ENCODE measurements at regions not wholly inside any gene's neighbourhood (a gene's known extent, or its start where the extent isn't known, plus 50 kb on each side); places are given as distances from the start of the nearest gene placed in this dataset.

GRCh38 chr10:130894471-130894870 lies 417.1 kb downstream of the TCERG1L start:
- POLR2A ChIA-PET: no interaction called here
- 87% methylated on average over 5 of the region's 7 CpGs for WGBS (ENCODE audit: insufficient coverage)
- CTCF ChIA-PET: no interaction called here

DNA sequence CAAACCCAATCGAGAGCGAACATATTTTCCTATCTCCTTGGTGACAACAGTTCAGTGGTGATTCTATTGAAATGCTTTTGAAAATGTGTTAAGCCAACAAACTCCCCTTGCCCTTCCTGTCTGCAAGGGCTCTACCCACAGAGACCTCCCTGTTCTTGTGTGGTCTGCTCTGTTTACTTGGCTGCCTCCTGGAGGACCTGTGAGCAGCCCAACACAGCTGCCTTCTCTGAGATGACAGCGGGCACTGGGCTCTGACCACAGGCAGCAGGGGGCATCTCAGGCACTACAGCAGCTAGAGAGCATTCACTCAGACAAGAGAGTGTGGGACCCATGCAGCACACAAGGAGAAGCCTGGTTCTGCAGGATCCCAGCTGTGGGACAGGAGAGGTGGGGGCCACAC lies 416.4 kb downstream of the TCERG1L start:
- no peak for DNase-seq
- no peaks in the 10 kb centered on the region for H3K36me3 ChIP-seq (ENCODE audit: control insufficient read depth in 4 of 4, insufficient read depth in 4 of 4, low read length in 3 of 4)
- no peaks in the 10 kb centered on the region for H3K9me3 ChIP-seq (ENCODE audit: control extremely low read depth in 1 of 5, control insufficient read depth in 4 of 5, insufficient read depth in 2 of 5, low read depth in 1 of 5, low read length in 4 of 5)
- H3K4me1 ChIP-seq (ENCODE audit: control extremely low read depth in 1 of 4, control insufficient read depth in 4 of 4, insufficient read depth in 4 of 4, low read length in 3 of 4): no peaks in the 10 kb centered on the region
- no CpG with 5 or more reads among the region's 3 CpGs for WGBS (ENCODE audit: insufficient coverage)
- CTCF ChIA-PET: no interaction called here
- H3K27ac ChIP-seq (ENCODE audit: insufficient read depth in 1 of 2, low read depth in 1 of 2, low read length in 2 of 2, poor library complexity in 1 of 2, severe bottlenecking in 2 of 2): no peak overlapping the region
- no peak overlapping the region for H3K4me3 ChIP-seq (ENCODE audit: control insufficient read depth in 1 of 7, extremely low read depth in 1 of 7, insufficient read depth in 4 of 7, low read depth in 2 of 7, low read length in 6 of 7)
- peaks cover 0 to 11% (median 2%) of the 10 kb centered on the region in 5 experiments for H3K27me3 ChIP-seq (replicated peaks in 2 of 5; ENCODE audit: control insufficient read depth in 4 of 5, insufficient read depth in 5 of 5, low read length in 4 of 5)
- POLR2A ChIA-PET: no interaction called here

More at GRCh38 chr10:130894471-130894870, 417.1 kb downstream of the TCERG1L start:
- no peak overlapping the region for H3K4me3 ChIP-seq (ENCODE audit: control insufficient read depth in 1 of 7, extremely low read depth in 1 of 7, insufficient read depth in 4 of 7, low read depth in 2 of 7, low read length in 6 of 7)
- H3K36me3 ChIP-seq (ENCODE audit: control insufficient read depth in 4 of 4, insufficient read depth in 4 of 4, low read length in 3 of 4): no peaks in the 10 kb centered on the region
- no peak for DNase-seq
- no peaks in the 10 kb centered on the region for H3K9me3 ChIP-seq (ENCODE audit: control extremely low read depth in 1 of 5, control insufficient read depth in 4 of 5, insufficient read depth in 2 of 5, low read depth in 1 of 5, low read length in 4 of 5)
- no peak overlapping the region for H3K27ac ChIP-seq (ENCODE audit: insufficient read depth in 1 of 2, low read depth in 1 of 2, low read length in 2 of 2, poor library complexity in 1 of 2, severe bottlenecking in 2 of 2)
- H3K27me3 ChIP-seq (replicated peaks in 2 of 5; ENCODE audit: control insufficient read depth in 4 of 5, insufficient read depth in 5 of 5, low read length in 4 of 5): peaks cover 0 to 11% (median 2%) of the 10 kb centered on the region in 5 experiments
- H3K4me1 ChIP-seq (ENCODE audit: control extremely low read depth in 1 of 4, control insufficient read depth in 4 of 4, insufficient read depth in 4 of 4, low read length in 3 of 4): no peaks in the 10 kb centered on the region

GRCh38 chr10:130897815-130898214 lies 413.7 kb downstream of the TCERG1L start:
- ChIA-PET POLR2A (no interaction called here), CTCF (interaction anchor here (1.2 kb wide), 1 partner anchor 16 kb away, joined by 5 read pairs; no protein-coding TSS in a partner anchor)
- Histone ChIP-seq H3K4me3 (ENCODE audit: control insufficient read depth in 1 of 7, extremely low read depth in 1 of 7, insufficient read depth in 4 of 7, low read depth in 2 of 7, low read length in 6 of 7) (no peak overlapping the region), H3K27me3 (replicated peaks in 2 of 5; ENCODE audit: control insufficient read depth in 4 of 5, insufficient read depth in 5 of 5, low read length in 4 of 5) (peaks cover 0 to 8% (median 2%) of the 10 kb centered on the region in 5 experiments), H3K27ac (ENCODE audit: insufficient read depth in 1 of 2, low read depth in 1 of 2, low read length in 2 of 2, poor library complexity in 1 of 2, severe bottlenecking in 2 of 2) (no peak overlapping the region), H3K9me3 (ENCODE audit: control extremely low read depth in 1 of 5, control insufficient read depth in 4 of 5, insufficient read depth in 2 of 5, low read depth in 1 of 5, low read length in 4 of 5) (no peaks in the 10 kb centered on the region), H3K36me3 (ENCODE audit: control insufficient read depth in 4 of 4, insufficient read depth in 4 of 4, low read length in 3 of 4) (no peaks in the 10 kb centered on the region), H3K4me1 (ENCODE audit: control extremely low read depth in 1 of 4, control insufficient read depth in 4 of 4, insufficient read depth in 4 of 4, low read length in 3 of 4) (no peaks in the 10 kb centered on the region)
- DNase-seq: no peak
- 81% methylated on average over 5 of the region's 5 CpGs for WGBS (ENCODE audit: insufficient coverage)

- Histone ChIP-seq H3K9me3 (ENCODE audit: control extremely low read depth in 1 of 5, control insufficient read depth in 4 of 5, insufficient read depth in 2 of 5, low read depth in 1 of 5, low read length in 4 of 5) (no peaks in the 10 kb centered on the region), H3K36me3 (ENCODE audit: control insufficient read depth in 4 of 4, insufficient read depth in 4 of 4, low read length in 3 of 4) (no peaks in the 10 kb centered on the region), H3K4me3 (ENCODE audit: control insufficient read depth in 1 of 7, extremely low read depth in 1 of 7, insufficient read depth in 4 of 7, low read depth in 2 of 7, low read length in 6 of 7) (no peak overlapping the region), H3K27ac (ENCODE audit: insufficient read depth in 1 of 2, low read depth in 1 of 2, low read length in 2 of 2, poor library complexity in 1 of 2, severe bottlenecking in 2 of 2) (no peak overlapping the region), H3K4me1 (ENCODE audit: control extremely low read depth in 1 of 4, control insufficient read depth in 4 of 4, insufficient read depth in 4 of 4, low read length in 3 of 4) (no peaks in the 10 kb centered on the region), H3K27me3 (replicated peaks in 2 of 5; ENCODE audit: control insufficient read depth in 4 of 5, insufficient read depth in 5 of 5, low read length in 4 of 5) (peaks cover 0 to 6% (median 2%) of the 10 kb centered on the region in 5 experiments)
- ChIA-PET POLR2A (no interaction called here), CTCF (interaction anchor here (1.2 kb wide), 1 partner anchor 15 kb away, joined by 5 read pairs; no protein-coding TSS in a partner anchor)
- DNase-seq: no peak
- 82% methylated on average over 6 of the region's 6 CpGs for WGBS (ENCODE audit: insufficient coverage)
Measured at GRCh38 chr10:130898381-130898780, 413.1 kb downstream of the TCERG1L start.

GRCh38 chr10:130899856-130900255 lies 411.7 kb downstream of the TCERG1L start:
- Histone ChIP-seq H3K4me3 (ENCODE audit: control insufficient read depth in 1 of 7, extremely low read depth in 1 of 7, insufficient read depth in 4 of 7, low read depth in 2 of 7, low read length in 6 of 7) (no peak overlapping the region), H3K27me3 (replicated peaks in 2 of 5; ENCODE audit: control insufficient read depth in 4 of 5, insufficient read depth in 5 of 5, low read length in 4 of 5) (peaks cover 0 to 6% (median 2%) of the 10 kb centered on the region in 5 experiments), H3K4me1 (ENCODE audit: control extremely low read depth in 1 of 4, control insufficient read depth in 4 of 4, insufficient read depth in 4 of 4, low read length in 3 of 4) (no peaks in the 10 kb centered on the region), H3K27ac (ENCODE audit: insufficient read depth in 1 of 2, low read depth in 1 of 2, low read length in 2 of 2, poor library complexity in 1 of 2, severe bottlenecking in 2 of 2) (no peak overlapping the region), H3K36me3 (ENCODE audit: control insufficient read depth in 4 of 4, insufficient read depth in 4 of 4, low read length in 3 of 4) (no peaks in the 10 kb centered on the region), H3K9me3 (ENCODE audit: control extremely low read depth in 1 of 5, control insufficient read depth in 4 of 5, insufficient read depth in 2 of 5, low read depth in 1 of 5, low read length in 4 of 5) (no peaks in the 10 kb centered on the region)
- POLR2A ChIA-PET: no interaction called here
- no peak for DNase-seq
- 92% methylated on average over 7 of the region's 12 CpGs for WGBS (ENCODE audit: insufficient coverage)
- CTCF ChIA-PET: no interaction called here

DNA sequence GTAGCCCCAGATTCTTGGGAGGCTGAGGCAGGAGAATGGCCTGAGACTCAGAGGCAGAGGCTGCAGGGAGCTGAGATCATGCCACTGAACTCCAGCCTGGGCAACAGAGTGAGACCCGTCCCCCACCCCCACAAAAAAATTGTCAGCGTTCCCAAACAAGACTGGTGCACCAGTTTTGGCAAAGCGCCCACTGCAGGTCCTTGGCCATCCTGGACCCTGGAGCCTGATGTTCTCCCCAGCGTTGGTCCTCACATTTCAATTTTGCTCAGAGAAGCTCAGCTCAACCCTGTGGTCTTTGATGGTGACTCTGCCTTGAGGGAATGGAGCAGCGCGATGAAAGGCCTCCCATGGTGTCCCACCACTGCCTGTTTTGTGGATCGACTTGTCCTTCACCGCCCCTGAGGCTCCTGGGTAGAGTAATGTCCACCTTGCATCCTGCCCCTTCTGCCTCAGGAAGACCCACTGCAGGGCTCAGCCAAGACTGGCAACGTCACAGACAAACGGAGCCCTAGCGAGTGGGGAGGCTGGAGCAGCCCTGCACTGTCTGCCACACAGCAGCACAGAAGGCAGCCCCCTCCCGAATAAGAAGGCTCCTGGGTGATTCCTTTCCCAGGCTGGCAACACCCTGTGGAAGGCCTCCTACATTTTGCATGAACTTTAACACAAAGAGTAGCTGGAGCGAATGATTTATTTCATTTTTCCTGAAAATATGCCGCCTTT lies 410.9 kb downstream of the TCERG1L start:
- ChIA-PET CTCF (no interaction called here), POLR2A (no interaction called here)
- WGBS (ENCODE audit: insufficient coverage): 91% methylated on average over 9 of the region's 14 CpGs
- no peak for DNase-seq
- no peaks in the 10 kb centered on the region for H3K4me1 ChIP-seq (ENCODE audit: control extremely low read depth in 1 of 4, control insufficient read depth in 4 of 4, insufficient read depth in 4 of 4, low read length in 3 of 4)
- peaks cover 0 to 5% (median 0%) of the 10 kb centered on the region in 5 experiments for H3K27me3 ChIP-seq (replicated peaks in 2 of 5; ENCODE audit: control insufficient read depth in 4 of 5, insufficient read depth in 5 of 5, low read length in 4 of 5)
- H3K9me3 ChIP-seq (ENCODE audit: control extremely low read depth in 1 of 5, control insufficient read depth in 4 of 5, insufficient read depth in 2 of 5, low read depth in 1 of 5, low read length in 4 of 5): no peaks in the 10 kb centered on the region
- H3K27ac ChIP-seq (ENCODE audit: insufficient read depth in 1 of 2, low read depth in 1 of 2, low read length in 2 of 2, poor library complexity in 1 of 2, severe bottlenecking in 2 of 2): no peak overlapping the region
- H3K36me3 ChIP-seq (ENCODE audit: control insufficient read depth in 4 of 4, insufficient read depth in 4 of 4, low read length in 3 of 4): no peaks in the 10 kb centered on the region
- no peak overlapping the region for H3K4me3 ChIP-seq (ENCODE audit: control insufficient read depth in 1 of 7, extremely low read depth in 1 of 7, insufficient read depth in 4 of 7, low read depth in 2 of 7, low read length in 6 of 7)

DNA sequence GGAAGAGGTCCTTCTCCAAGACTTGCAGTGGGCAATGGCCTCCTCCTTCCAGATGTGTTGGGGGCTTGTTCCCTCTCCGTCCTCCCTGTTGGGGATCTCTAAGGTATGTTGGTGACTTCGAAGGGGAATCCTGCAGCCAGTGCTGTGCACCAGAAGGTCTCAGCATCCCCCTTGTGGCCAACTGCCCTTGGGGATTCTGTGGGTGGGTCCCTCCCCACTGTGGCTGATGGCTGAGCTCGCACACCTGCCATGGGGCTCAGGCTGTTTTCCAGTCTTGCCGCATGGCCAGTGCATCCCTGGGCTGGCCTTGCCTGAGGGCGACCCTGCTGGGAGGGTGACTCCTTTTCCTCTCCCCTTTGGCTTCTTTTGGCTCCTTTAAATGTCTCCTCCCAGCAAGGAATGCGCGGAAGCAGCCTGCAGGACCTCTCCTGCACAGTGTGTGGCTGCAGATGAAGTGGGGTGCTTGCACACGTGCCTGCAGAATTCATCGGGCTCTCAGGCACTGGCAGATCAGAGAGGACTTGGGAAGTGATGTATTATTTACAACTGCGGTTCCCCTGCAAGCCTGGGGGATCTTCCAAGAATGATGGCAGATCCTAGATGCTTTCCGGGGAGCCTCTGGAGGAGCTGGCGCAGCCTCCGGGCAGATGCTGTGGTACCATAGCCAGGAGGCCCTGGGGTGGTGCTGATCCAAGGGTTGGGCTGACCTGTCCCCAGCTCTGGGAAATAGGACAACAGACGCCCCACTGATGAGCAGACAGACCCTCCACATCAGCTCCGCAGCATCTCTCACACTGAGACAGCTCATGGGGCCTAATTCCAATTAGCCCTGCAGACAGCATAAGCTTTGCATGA lies 410.0 kb downstream of the TCERG1L start:
- ChIA-PET CTCF (no interaction called here), POLR2A (no interaction called here)
- no peak for DNase-seq
- no peaks in the 10 kb centered on the region for H3K9me3 ChIP-seq (ENCODE audit: control extremely low read depth in 1 of 5, control insufficient read depth in 4 of 5, insufficient read depth in 2 of 5, low read depth in 1 of 5, low read length in 4 of 5)
- H3K27me3 ChIP-seq (replicated peaks in 2 of 5; ENCODE audit: control insufficient read depth in 4 of 5, insufficient read depth in 5 of 5, low read length in 4 of 5): peaks cover 0 to 2% (median 0%) of the 10 kb centered on the region in 5 experiments
- H3K4me1 ChIP-seq (ENCODE audit: control extremely low read depth in 1 of 4, control insufficient read depth in 4 of 4, insufficient read depth in 4 of 4, low read length in 3 of 4): no peaks in the 10 kb centered on the region
- H3K36me3 ChIP-seq (ENCODE audit: control insufficient read depth in 4 of 4, insufficient read depth in 4 of 4, low read length in 3 of 4): no peaks in the 10 kb centered on the region
- no peak overlapping the region for H3K4me3 ChIP-seq (ENCODE audit: control insufficient read depth in 1 of 7, extremely low read depth in 1 of 7, insufficient read depth in 4 of 7, low read depth in 2 of 7, low read length in 6 of 7)
- WGBS (ENCODE audit: insufficient coverage): 85% methylated on average over 13 of the region's 15 CpGs
- no peak overlapping the region for H3K27ac ChIP-seq (ENCODE audit: insufficient read depth in 1 of 2, low read depth in 1 of 2, low read length in 2 of 2, poor library complexity in 1 of 2, severe bottlenecking in 2 of 2)
